ENCODE measurements at regions not wholly inside any gene's neighbourhood (a gene's known extent, or its start where the extent isn't known, plus 50 kb on each side); places are given as distances from the start of the nearest gene placed in this dataset.

- TF ChIP-seq CTCF (IDR thresholded peaks at IDR 0.05): no peak
- no peak for TF ChIP-seq POLR2A (IDR thresholded peaks at IDR 0.05)
Measured at GRCh38 chr3:117666325-117666724, 956.7 kb downstream of the TUSC7 start.

All from prostate gland (tissue), 2 donors.